Bronchial epithelial cell (primary cell): ENCODE measurements at regions not wholly inside any gene's neighbourhood (a gene's known extent, or its start where the extent isn't known, plus 50 kb on each side); places are given as distances from the start of the nearest gene placed in this dataset.
A peak's percentile ranks its signal among the peaks of the same experiment; 100 is the strongest.

ENCODE experiments used
- DNase-seq: peaks from one replicate; pipeline ENCODE4 v3.0.0-alpha.2; 2010; ENCODE audit warnings: low read depth
- FAIRE-seq: peaks from 2 replicates; lab custom pipeline; 2011; peaks lifted over from hg19 to GRCh38; lab: Jason Lieb, UNC
- H3K27me3 ChIP-seq: 2 replicates; pipeline ENCODE4 v1.5.1; 2011; ENCODE audit warnings: low read length; ENCODE audit not compliant: control insufficient read depth, insufficient read depth
- H3K36me3 ChIP-seq: 2 replicates; pipeline ENCODE4 v1.5.1; 2011; ENCODE audit warnings: low read length; ENCODE audit not compliant: control insufficient read depth, insufficient read depth
- H3K4me3 ChIP-seq: 2 replicates; pipeline ENCODE4 v1.5.1; 2011; ENCODE audit warnings: mild to moderate bottlenecking, low read depth, low read length, control low read depth
- CTCF ChIP-seq: IDR thresholded peaks from 2 replicates; pipeline ENCODE4 v1.5.1; 2011; ENCODE audit warnings: mild to moderate bottlenecking, moderate library complexity, low read length, control low read depth, inconsistent platforms; ENCODE audit not compliant: insufficient read depth, severe bottlenecking

GRCh38 chr10:31595992-31596391 is 277.0 kb downstream of the ZEB1 start:
- FAIRE-seq, result no peak
- no peak for DNase-seq
- H3K36me3 ChIP-seq, result no peaks in the 10 kb centered on the region
- H3K4me3 ChIP-seq, result no peak overlapping the region
- peaks cover 2% of the 10 kb centered on the region for H3K27me3 ChIP-seq
- TF ChIP-seq CTCF, result no peak

- Histone ChIP-seq H3K27me3 (peaks cover 2% of the 10 kb centered on the region), H3K36me3 (no peaks in the 10 kb centered on the region), H3K4me3 (no peak overlapping the region)
- FAIRE-seq, result no peak
- no peak for TF ChIP-seq CTCF
- DNase-seq, result no peak
Observed at GRCh38 chr10:31594347-31594873, 275.4 kb downstream of the ZEB1 start.

- FAIRE-seq (no peak), DNase-seq (peak; percentile 10)
- no peaks in the 10 kb centered on the region for H3K36me3 ChIP-seq
- TF ChIP-seq CTCF, result no peak
- no peak overlapping the region for H3K4me3 ChIP-seq
- H3K27me3 ChIP-seq, result no peaks in the 10 kb centered on the region
Observed at GRCh38 chr10:31593124-31593523, 274.1 kb downstream of the ZEB1 start.

- DNase-seq, result no peak
- no peaks in the 10 kb centered on the region for H3K27me3 ChIP-seq
- no peak for FAIRE-seq
- no peaks in the 10 kb centered on the region for H3K36me3 ChIP-seq
- H3K4me3 ChIP-seq, result no peak overlapping the region
- no peak for TF ChIP-seq CTCF
Observed at GRCh38 chr10:31591569-31591968, 272.6 kb downstream of the ZEB1 start.

- DNase-seq (no peak), FAIRE-seq (no peak)
- TF ChIP-seq CTCF, result no peak
- Histone ChIP-seq H3K4me3 (no peak overlapping the region), H3K27me3 (no peaks in the 10 kb centered on the region), H3K36me3 (no peaks in the 10 kb centered on the region)
Observed at GRCh38 chr10:31590023-31590800, 271.2 kb downstream of the ZEB1 start.
